D721Med (cell line): ENCODE measurements at regions not wholly inside any gene's neighbourhood (a gene's known extent, or its start where the extent isn't known, plus 50 kb on each side); places are given as distances from the start of the nearest gene placed in this dataset.

ENCODE experiments used
- DNase-seq: peaks from one replicate; pipeline ENCODE4 v3.0.0; 2011; ENCODE audit warnings: low spot score; ENCODE audit not compliant: insufficient read length
- FAIRE-seq: peaks from 2 replicates; lab custom pipeline; 2011; peaks lifted over from hg19 to GRCh38; lab: Jason Lieb, UNC
- TF ChIP-seq, protein P1 (sequence below): IDR thresholded peaks from 2 replicates; pipeline ENCODE4 v1.5.1; 2012; ENCODE audit warnings: mild to moderate bottlenecking, control low read depth; ENCODE audit not compliant: insufficient read depth; ENCODE audit errors: missing control alignments

DNA sequence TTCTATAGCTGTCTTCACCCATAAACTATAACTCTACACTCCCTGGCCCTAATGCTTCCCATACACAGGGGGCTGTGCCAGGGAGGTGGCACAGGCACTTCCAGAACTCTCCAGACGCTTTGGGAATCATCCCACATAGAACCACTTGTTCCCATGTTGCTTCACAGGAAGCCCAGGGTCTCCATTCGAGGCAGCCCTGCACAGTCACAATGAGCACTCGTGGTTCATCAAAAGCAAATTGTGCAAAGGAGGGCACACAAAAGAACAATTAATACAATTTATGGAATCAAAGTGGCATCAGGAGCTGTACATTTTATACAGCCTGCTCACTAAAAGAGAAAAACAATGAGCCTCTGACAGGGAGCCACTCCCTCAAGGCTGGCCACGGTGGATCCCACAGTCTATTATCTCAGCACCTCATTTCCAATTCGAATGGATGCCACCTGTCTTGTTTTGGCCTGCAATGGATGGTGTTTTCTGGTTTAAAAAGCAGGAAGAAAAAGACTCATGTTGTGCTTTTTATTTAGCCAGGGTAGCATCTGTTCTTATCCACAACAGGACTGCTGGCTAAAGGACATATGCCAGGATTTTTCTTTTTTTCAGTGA lies 354.8 kb downstream of the ENC1 start:
- DNase-seq (no peak), FAIRE-seq (no peak)
- TF ChIP-seq, protein P1, sequence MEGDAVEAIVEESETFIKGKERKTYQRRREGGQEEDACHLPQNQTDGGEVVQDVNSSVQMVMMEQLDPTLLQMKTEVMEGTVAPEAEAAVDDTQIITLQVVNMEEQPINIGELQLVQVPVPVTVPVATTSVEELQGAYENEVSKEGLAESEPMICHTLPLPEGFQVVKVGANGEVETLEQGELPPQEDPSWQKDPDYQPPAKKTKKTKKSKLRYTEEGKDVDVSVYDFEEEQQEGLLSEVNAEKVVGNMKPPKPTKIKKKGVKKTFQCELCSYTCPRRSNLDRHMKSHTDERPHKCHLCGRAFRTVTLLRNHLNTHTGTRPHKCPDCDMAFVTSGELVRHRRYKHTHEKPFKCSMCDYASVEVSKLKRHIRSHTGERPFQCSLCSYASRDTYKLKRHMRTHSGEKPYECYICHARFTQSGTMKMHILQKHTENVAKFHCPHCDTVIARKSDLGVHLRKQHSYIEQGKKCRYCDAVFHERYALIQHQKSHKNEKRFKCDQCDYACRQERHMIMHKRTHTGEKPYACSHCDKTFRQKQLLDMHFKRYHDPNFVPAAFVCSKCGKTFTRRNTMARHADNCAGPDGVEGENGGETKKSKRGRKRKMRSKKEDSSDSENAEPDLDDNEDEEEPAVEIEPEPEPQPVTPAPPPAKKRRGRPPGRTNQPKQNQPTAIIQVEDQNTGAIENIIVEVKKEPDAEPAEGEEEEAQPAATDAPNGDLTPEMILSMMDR, result no peak

DNA sequence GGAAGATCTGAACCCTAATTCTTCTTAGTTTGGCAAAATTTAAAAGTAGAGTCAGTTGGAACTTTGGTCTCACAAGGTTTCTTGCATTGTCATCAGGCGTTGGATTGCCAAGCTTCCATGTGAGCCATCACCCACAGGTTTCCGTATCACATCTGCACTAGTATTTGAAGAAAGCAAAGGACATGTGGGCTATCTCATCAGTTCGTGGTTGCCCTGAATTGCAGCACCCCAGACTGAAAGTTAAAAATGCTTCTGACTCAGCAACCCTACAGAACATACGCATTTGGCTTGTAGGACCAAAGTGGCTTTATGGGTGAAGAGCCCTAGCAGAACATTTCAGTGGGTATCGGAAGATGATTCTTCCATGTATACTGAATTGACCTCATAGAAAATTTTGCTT lies 358.0 kb downstream of the ENC1 start:
- TF ChIP-seq, protein P1, result no peak
- no peak for FAIRE-seq
- no peak for DNase-seq

DNA sequence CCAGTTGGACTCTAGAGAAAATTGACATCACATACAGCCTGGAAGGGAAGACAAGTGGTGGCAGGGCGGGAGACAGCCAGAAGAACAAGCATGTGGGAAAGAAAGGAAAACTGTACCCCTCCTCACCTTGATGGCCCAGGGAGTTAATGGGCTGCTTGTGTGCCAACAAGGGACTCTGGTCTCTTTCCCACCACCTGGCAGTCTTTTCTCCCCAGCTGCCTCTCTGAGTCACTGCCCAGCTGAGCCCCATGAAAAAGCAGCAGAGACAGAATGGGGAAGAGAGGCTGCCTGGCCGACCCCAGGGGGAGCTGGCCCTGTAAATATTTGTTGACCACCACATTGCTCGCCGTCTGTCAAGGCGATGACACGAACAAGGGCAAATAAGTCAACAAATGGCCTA lies 359.4 kb downstream of the ENC1 start:
- FAIRE-seq (no peak), DNase-seq (no peak)
- TF ChIP-seq, protein P1, result no peak

DNA sequence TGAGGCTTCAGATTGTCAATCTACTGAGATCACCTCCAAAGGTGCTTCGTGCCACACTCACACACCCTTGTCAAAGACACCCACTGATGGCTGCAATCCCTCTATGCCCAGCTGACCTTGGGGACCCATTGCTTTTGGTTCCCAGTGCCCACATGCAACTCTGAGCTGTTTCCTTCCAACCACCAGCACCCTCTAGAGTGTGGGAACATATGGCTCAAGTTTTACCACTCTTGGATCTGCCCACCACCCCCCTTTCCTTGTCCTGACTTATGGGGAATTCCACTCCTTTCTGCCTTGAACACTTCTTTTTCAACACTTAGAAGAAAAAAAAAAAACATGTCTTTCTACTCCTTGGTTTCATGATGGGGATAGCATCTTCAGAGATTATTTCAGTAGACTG lies 360.2 kb downstream of the ENC1 start:
- DNase-seq (no peak), FAIRE-seq (no peak)
- TF ChIP-seq, protein P1, result no peak

DNA sequence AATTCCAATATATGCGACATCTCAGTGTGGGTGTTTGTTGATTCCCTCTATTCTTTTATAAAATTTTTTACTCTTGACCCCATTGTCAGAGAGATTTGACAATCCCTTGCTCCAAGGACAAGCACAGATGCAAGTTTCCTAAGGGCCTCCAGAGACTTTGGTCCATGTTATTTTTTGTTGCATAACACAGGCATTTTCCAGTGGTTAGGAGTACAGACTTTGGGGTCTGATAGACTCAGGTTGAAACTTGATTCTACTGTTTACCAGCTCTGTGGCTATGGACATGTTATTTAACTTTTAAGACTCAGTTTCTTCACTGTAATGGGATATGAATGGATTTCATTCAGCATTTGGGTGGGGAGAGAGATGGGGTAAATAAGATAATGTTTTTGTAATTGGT lies 361.3 kb downstream of the ENC1 start:
- TF ChIP-seq, protein P1, result no peak
- DNase-seq (no peak), FAIRE-seq (no peak)

DNA sequence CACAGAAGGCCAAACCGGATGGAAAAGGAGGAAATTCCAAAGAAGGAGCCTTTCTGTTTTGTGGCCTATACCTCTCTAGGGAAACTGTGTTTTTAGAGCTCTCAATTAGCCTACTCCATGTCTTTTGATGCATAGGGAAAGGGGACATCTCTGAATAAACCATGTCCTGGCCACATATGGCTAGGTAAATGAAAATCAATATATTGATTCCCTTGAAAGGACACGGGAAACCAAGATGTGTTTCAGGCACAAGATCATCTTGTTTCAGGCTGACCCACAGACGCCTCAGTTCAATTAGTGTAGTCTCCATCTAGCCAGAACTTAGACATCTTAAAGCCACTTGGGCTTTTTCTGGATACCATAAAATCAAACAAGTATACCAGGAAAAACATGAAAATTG lies 363.1 kb downstream of the ENC1 start:
- FAIRE-seq, result no peak
- no peak for DNase-seq
- TF ChIP-seq, protein P1, result no peak

DNA sequence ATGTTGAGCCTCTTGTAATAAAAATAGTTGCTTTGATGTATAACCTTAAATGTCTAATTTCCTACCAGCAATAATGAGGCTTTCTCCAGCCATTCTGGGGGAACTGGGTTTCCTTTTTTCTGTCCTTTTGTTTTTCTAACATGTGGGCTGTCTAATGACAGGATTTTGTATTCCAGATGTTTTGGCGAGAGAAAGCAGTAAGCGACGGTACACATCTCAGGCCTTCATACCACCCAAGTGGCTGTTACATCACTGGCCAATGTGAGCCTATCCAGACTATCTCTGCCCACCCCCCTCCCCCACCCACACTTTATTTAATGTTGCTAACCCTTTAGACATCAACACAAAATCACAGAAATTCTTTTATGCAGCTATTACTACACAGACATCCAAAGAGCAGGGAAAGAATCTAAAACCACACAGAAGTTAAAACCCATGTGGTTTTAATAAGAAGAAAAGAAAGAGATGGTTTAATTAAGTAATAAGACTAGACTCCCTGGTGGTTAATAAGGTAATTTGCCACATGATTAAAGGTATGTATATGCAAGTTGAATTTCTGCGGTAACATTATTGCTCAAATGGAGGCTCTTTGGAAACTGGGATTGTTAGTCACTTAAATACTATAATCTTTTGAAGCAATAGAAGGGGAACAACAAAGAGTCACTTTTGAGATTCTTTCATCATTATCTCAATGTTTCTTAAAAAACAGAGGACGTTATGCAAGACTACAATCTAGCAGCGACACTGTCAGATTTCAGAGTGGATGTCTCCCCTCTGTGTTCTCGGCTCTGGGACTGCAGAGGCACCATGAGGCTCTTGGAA lies 365.1 kb downstream of the ENC1 start:
- DNase-seq (no peak), FAIRE-seq (no peak)
- TF ChIP-seq, protein P1, result no peak
